CD14-positive monocyte (primary cell): ENCODE measurements at regions not wholly inside any gene's neighbourhood (a gene's known extent, or its start where the extent isn't known, plus 50 kb on each side); places are given as distances from the start of the nearest gene placed in this dataset.

ENCODE experiments used
- DNase-seq, 3 donors: peaks; one replicate each; pipeline ENCODE4 v3.0.0-alpha.2; 2011 to 2022
- H2AFZ ChIP-seq: 2 replicates; pipeline ENCODE4 v1.6.0; 2012; ENCODE audit warnings: mild to moderate bottlenecking, low read depth, low read length, inconsistent platforms; ENCODE audit not compliant: insufficient read depth, poor library complexity, severe bottlenecking
- H3K27ac ChIP-seq, 2 donors: 1 replicate in 1 of 2; 2 replicates in 1 of 2; pipeline ENCODE4 v1.5.1; 2012 to 2013; ENCODE audit warnings: low read length in 2 of 2, control low read depth in 1 of 2, inconsistent platforms in 1 of 2, low read depth in 1 of 2, mild to moderate bottlenecking in 1 of 2
- H3K27me3 ChIP-seq, 2 donors: one replicate each; pipeline versions ENCODE4 v1.6.0 to v1.6.1; 2011 to 2013; ENCODE audit warnings: low read length in 2 of 2; ENCODE audit not compliant: control insufficient read depth in 2 of 2, insufficient read depth in 2 of 2
- H3K36me3 ChIP-seq, 2 donors: replicated peaks in 1 of 2; 1 replicate in 1 of 2; 2 replicates in 1 of 2; pipeline versions ENCODE4 v1.5.1 to v1.6.1; 2012 to 2013; ENCODE audit warnings: low read length in 2 of 2, control low read depth in 1 of 2, inconsistent platforms in 1 of 2, mild to moderate bottlenecking in 1 of 2; ENCODE audit not compliant: insufficient read depth in 2 of 2, control insufficient read depth in 1 of 2
- H3K4me1 ChIP-seq, 2 donors: 1 replicate in 1 of 2; 2 replicates in 1 of 2; pipeline versions ENCODE4 v1.5.1 to v1.6.1; 2012 to 2013; ENCODE audit warnings: low read length in 2 of 2, control low read depth in 1 of 2, inconsistent platforms in 1 of 2, mild to moderate bottlenecking in 1 of 2, moderate library complexity in 1 of 2; ENCODE audit not compliant: insufficient read depth in 2 of 2, control insufficient read depth in 1 of 2
- H3K4me2 ChIP-seq: replicated peaks from 2 replicates; pipeline ENCODE3; 2012; ENCODE audit warnings: low read length, moderate library complexity, mild to moderate bottlenecking; ENCODE audit not compliant: poor library complexity, severe bottlenecking; ENCODE audit errors: extremely low read depth
- H3K4me3 ChIP-seq, 3 experiments: fragments of 200-600 bp in 1 of 3; sonication (generic) in 1 of 3; replicated peaks in 1 of 3; 1 replicate in 2 of 3; 2 replicates in 1 of 3; pipeline ENCODE4 v1.5.1; 2011 to 2013; ENCODE audit warnings: low read length in 3 of 3, mild to moderate bottlenecking in 3 of 3, control low read depth in 2 of 3, low read depth in 2 of 3, inconsistent platforms in 1 of 3, moderate library complexity in 1 of 3
- H3K79me2 ChIP-seq: 2 replicates; pipeline ENCODE4 v1.6.0; 2012; ENCODE audit warnings: mild to moderate bottlenecking, control low read depth, inconsistent platforms, low read length, moderate library complexity; ENCODE audit not compliant: insufficient read depth
- H3K9ac ChIP-seq: 2 replicates; pipeline ENCODE4 v1.6.0; 2017; ENCODE audit warnings: low read length, mild to moderate bottlenecking; ENCODE audit not compliant: insufficient read depth, poor library complexity, severe bottlenecking
- H3K9me3 ChIP-seq, 2 donors: replicated peaks in 1 of 2; 1 replicate in 1 of 2; 2 replicates in 1 of 2; pipeline versions ENCODE4 v1.5.1 to v1.6.1; 2012 to 2013; ENCODE audit warnings: low read length in 2 of 2, control low read depth in 1 of 2; ENCODE audit not compliant: control insufficient read depth in 1 of 2, insufficient read depth in 1 of 2
- H4K20me1 ChIP-seq: 2 replicates; pipeline ENCODE4 v1.6.0; 2012; ENCODE audit warnings: mild to moderate bottlenecking, low read length, control low read depth, moderate library complexity; ENCODE audit not compliant: insufficient read depth
- H3K27ac Mint-ChIP-seq, 7 donors: one replicate each; pipeline ENCODE4 v1.8.0; 2020; ENCODE audit warnings: mild to moderate bottlenecking in 7 of 7, mixed read lengths in 7 of 7, moderate library complexity in 6 of 7, inconsistent platforms in 2 of 7
- H3K27me3 Mint-ChIP-seq, 3 donors: one replicate each; pipeline ENCODE4 v1.8.0; 2021 to 2022; ENCODE audit warnings: low read depth in 3 of 3, mild to moderate bottlenecking in 3 of 3, mixed read lengths in 3 of 3, moderate library complexity in 3 of 3, inconsistent platforms in 1 of 3
- H3K36me3 Mint-ChIP-seq, 2 donors: one replicate each; pipeline ENCODE4 v1.8.0; 2020; ENCODE audit warnings: mixed read lengths in 2 of 2, inconsistent platforms in 1 of 2, mild to moderate bottlenecking in 1 of 2
- H3K4me1 Mint-ChIP-seq: one replicate; pipeline ENCODE4 v1.8.0; 2020; ENCODE audit warnings: mild to moderate bottlenecking, mixed read lengths
- H3K4me3 Mint-ChIP-seq, 2 donors: one replicate each; pipeline ENCODE4 v1.8.0; 2020; ENCODE audit warnings: mild to moderate bottlenecking in 2 of 2, mixed read lengths in 2 of 2, moderate library complexity in 1 of 2
- H3K9me3 Mint-ChIP-seq, 7 donors: one replicate each; pipeline ENCODE4 v1.8.0; 2020 to 2022; ENCODE audit warnings: mixed read lengths in 7 of 7, mild to moderate bottlenecking in 6 of 7, moderate library complexity in 6 of 7, inconsistent platforms in 2 of 7
- CTCF ChIP-seq: fragments of 200-600 bp; IDR thresholded peaks from one replicate; pipeline ENCODE4 v1.8.0; 2022; ENCODE audit warnings: antibody characterized with exemption, mild to moderate bottlenecking
- WGBS: methylation state at CpG from one replicate; pipeline ENCODE4 v1.1.5; 2013; ENCODE audit warnings: missing lambda C conversion rate; ENCODE audit not compliant: insufficient coverage; 5-methylcytosine and 5-hydroxymethylcytosine counted together
- intact Hi-C, 2 donors: fragments of 100-400 bp; cut with micrococcal nuclease; formaldehyde crosslinking; loops; one replicate each; pipeline versions ENCODE4 v1.15.0 to v1.15.1; 2023

- DNase-seq: no peak
- Histone ChIP-seq H3K9me3 (peaks cover 9 to 34% of the 10 kb centered on the region in 2 donors), H3K4me2 (no peak overlapping the region), H4K20me1 (no peaks in the 10 kb centered on the region), H3K4me1 (no peaks in the 10 kb centered on the region), H3K27ac (no peak overlapping the region), H3K27me3 (no peaks in the 10 kb centered on the region), H3K9ac (no peak overlapping the region), H2AFZ (no peak overlapping the region), H3K79me2 (no peaks in the 10 kb centered on the region), H3K36me3 (no peaks in the 10 kb centered on the region), H3K4me3 (no peak overlapping the region)
- H3K27me3 Mint-ChIP-seq: peaks cover 0 to 2% (median 0%) of the 10 kb centered on the region in 3 donors
- intact Hi-C loops: no loop called here
- WGBS: 92% methylated on average over 2 of the region's 3 CpGs
- no peak for TF ChIP-seq CTCF
- no peak overlapping the region for H3K4me3 Mint-ChIP-seq
- no peaks in the 10 kb centered on the region for H3K4me1 Mint-ChIP-seq
- no peak overlapping the region for H3K27ac Mint-ChIP-seq
- peaks cover 4 to 18% (median 8%) of the 10 kb centered on the region in 7 donors for H3K9me3 Mint-ChIP-seq
- no peaks in the 10 kb centered on the region for H3K36me3 Mint-ChIP-seq
Observed at GRCh38 chr11:81197396-81197795, 1536.3 kb downstream of the FAM181B start.

- no peaks in the 10 kb centered on the region for H3K4me1 Mint-ChIP-seq
- no peak overlapping the region for H3K27ac Mint-ChIP-seq
- Histone ChIP-seq H3K79me2 (no peaks in the 10 kb centered on the region), H2AFZ (no peak overlapping the region), H3K9ac (no peak overlapping the region), H3K27ac (no peak overlapping the region), H4K20me1 (no peaks in the 10 kb centered on the region), H3K4me3 (no peak overlapping the region), H3K27me3 (no peaks in the 10 kb centered on the region), H3K36me3 (no peaks in the 10 kb centered on the region), H3K9me3 (peaks cover 4 to 8% of the 10 kb centered on the region in 2 donors), H3K4me1 (no peaks in the 10 kb centered on the region), H3K4me2 (no peak overlapping the region)
- DNase-seq: no peak
- intact Hi-C loops: no loop called here
- TF ChIP-seq CTCF: no peak
- H3K27me3 Mint-ChIP-seq: peaks cover 0 to 2% (median 0%) of the 10 kb centered on the region in 3 donors
- no peak overlapping the region for H3K4me3 Mint-ChIP-seq
- no peaks in the 10 kb centered on the region for H3K36me3 Mint-ChIP-seq
- peaks cover 0 to 7% (median 3%) of the 10 kb centered on the region in 7 donors for H3K9me3 Mint-ChIP-seq
Observed at GRCh38 chr11:81192516-81192915, 1541.1 kb downstream of the FAM181B start.
